ENCODE measurements at regions not wholly inside any gene's neighbourhood (a gene's known extent, or its start where the extent isn't known, plus 50 kb on each side); places are given as distances from the start of the nearest gene placed in this dataset.

GRCh38 chr16:13795131-13795530 lies 124.8 kb upstream of the ERCC4 start:
- no TSS peak for BruUV-seq (replicated peaks)
- Histone ChIP-seq H4K20me1 (replicated peaks; ENCODE audit: control insufficient read depth, extremely low read depth, insufficient read depth, low read length) (no peaks in the 10 kb centered on the region), H3K4me3 (replicated peaks in 1 of 3; ENCODE audit: insufficient read depth in 1 of 3, low read depth in 1 of 3, low read length in 3 of 3) (no peak overlapping the region), H3K79me2 (ENCODE audit: control insufficient read depth, insufficient read depth, low read length) (no peaks in the 10 kb centered on the region), H3K9me1 (replicated peaks; ENCODE audit: control insufficient read depth, extremely low read depth, insufficient read depth, low read length) (no peaks in the 10 kb centered on the region), H2AFZ (ENCODE audit: low read depth, low read length) (no peak overlapping the region), H3K9me3 (replicated peaks; ENCODE audit: control insufficient read depth, insufficient read depth, low read length) (no peaks in the 10 kb centered on the region), H3K27me3 (ENCODE audit: control insufficient read depth in 2 of 2, insufficient read depth in 2 of 2, low read length in 2 of 2) (no peaks in the 10 kb centered on the region), H3K9ac (replicated peaks; ENCODE audit: extremely low read depth, insufficient read depth, low read length) (no peak overlapping the region), H3K36me3 (ENCODE audit: control insufficient read depth in 2 of 2, extremely low read depth in 1 of 2, insufficient read depth in 2 of 2, low read length in 2 of 2) (no peaks in the 10 kb centered on the region), H3K4me1 (ENCODE audit: control insufficient read depth, extremely low read depth, insufficient read depth, low read length) (no peaks in the 10 kb centered on the region), H3K27ac (ENCODE audit: insufficient read depth, low read depth, low read length) (no peak overlapping the region), H3K4me2 (ENCODE audit: insufficient read depth, low read length) (no peak overlapping the region)
- DNase-seq (ENCODE audit: low read depth, low spot score) (no peak), FAIRE-seq (no peak)
- CTCF ChIA-PET = no interaction called here
- dilution Hi-C loops (cut with MboI; ENCODE audit: extremely low pct_ligation_motif_present, low sequenced_read_pairs) = no loop called here
- POLR2A ChIA-PET = no interaction called here
- intact Hi-C loops (cut with micrococcal nuclease) = no loop called here
- no peak for TF ChIP-seq JUN (IDR thresholded peaks at IDR 0.05; ENCODE audit: borderline replicate concordance, insufficient read depth, insufficient read length, low read depth)
- TF ChIP-seq MAX (IDR thresholded peaks at IDR 0.05; ENCODE audit: insufficient read depth, insufficient read length) = no peak
- no peak for TF ChIP-seq POLR2A (IDR thresholded peaks at IDR 0.05; ENCODE audit: low read depth, low read length)
- TF ChIP-seq FOS (IDR thresholded peaks at IDR 0.05; ENCODE audit: borderline replicate concordance, insufficient read depth, low read length) = no peak

DNA sequence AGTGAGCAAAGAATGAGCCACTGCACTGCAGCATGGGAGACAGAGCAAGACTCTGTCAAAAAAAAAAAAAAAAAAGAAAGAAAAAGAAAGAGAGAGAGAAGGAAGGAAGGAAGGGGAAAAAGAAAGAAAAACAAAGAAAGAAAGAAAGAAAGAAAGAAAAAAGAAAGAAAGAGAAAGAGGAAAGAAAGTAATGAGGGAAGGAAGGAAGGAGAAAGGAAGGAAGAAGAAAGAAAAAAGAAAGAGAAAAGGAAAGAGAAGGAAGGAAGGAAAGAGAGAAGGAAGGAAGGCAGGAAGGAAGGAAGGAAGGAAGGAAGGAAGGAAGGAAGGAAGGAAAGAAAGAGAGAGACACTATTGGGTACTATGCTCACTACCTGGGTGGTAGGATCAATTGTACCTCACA lies 122.2 kb upstream of the ERCC4 start:
- H3K4me3 ChIP-seq (replicated peaks in 1 of 3; ENCODE audit: insufficient read depth in 1 of 3, low read depth in 1 of 3, low read length in 3 of 3) = no peak overlapping the region
- H3K27me3 ChIP-seq (ENCODE audit: control insufficient read depth in 2 of 2, insufficient read depth in 2 of 2, low read length in 2 of 2) = no peaks in the 10 kb centered on the region
- TF ChIP-seq, protein P1, sequence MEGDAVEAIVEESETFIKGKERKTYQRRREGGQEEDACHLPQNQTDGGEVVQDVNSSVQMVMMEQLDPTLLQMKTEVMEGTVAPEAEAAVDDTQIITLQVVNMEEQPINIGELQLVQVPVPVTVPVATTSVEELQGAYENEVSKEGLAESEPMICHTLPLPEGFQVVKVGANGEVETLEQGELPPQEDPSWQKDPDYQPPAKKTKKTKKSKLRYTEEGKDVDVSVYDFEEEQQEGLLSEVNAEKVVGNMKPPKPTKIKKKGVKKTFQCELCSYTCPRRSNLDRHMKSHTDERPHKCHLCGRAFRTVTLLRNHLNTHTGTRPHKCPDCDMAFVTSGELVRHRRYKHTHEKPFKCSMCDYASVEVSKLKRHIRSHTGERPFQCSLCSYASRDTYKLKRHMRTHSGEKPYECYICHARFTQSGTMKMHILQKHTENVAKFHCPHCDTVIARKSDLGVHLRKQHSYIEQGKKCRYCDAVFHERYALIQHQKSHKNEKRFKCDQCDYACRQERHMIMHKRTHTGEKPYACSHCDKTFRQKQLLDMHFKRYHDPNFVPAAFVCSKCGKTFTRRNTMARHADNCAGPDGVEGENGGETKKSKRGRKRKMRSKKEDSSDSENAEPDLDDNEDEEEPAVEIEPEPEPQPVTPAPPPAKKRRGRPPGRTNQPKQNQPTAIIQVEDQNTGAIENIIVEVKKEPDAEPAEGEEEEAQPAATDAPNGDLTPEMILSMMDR (IDR thresholded peaks at IDR 0.05; ENCODE audit: extremely low read depth in 1 of 2, insufficient read depth in 1 of 2, low read depth in 1 of 2, low read length in 2 of 2) = no peak
- no peak for TF ChIP-seq JUN (IDR thresholded peaks at IDR 0.05; ENCODE audit: borderline replicate concordance, insufficient read depth, insufficient read length, low read depth)
- TF ChIP-seq POLR2A (IDR thresholded peaks at IDR 0.05; ENCODE audit: low read depth, low read length) = no peak
- no peak for TF ChIP-seq MAX (IDR thresholded peaks at IDR 0.05; ENCODE audit: insufficient read depth, insufficient read length)
- no peak for TF ChIP-seq GATA2 (IDR thresholded peaks at IDR 0.05; ENCODE audit: insufficient read depth, insufficient read length, low read depth, low read length)
- TF ChIP-seq FOS (IDR thresholded peaks at IDR 0.05; ENCODE audit: borderline replicate concordance, insufficient read depth, low read length) = no peak
- TF ChIP-seq POLR2AphosphoS5 (IDR thresholded peaks at IDR 0.05; ENCODE audit: insufficient read depth, low read depth, low read length) = no peak
- no peak for TF ChIP-seq MYC (IDR thresholded peaks at IDR 0.05; ENCODE audit: low read depth, low read length)
- TF ChIP-seq EZH2 (IDR thresholded peaks at IDR 0.05; ENCODE audit: borderline replicate concordance, low read depth, low read length, severe bottlenecking) = no peak
- H3K4me2 ChIP-seq (ENCODE audit: insufficient read depth, low read length) = no peak overlapping the region
- no peaks in the 10 kb centered on the region for H4K20me1 ChIP-seq (replicated peaks; ENCODE audit: control insufficient read depth, extremely low read depth, insufficient read depth, low read length)
- no peaks in the 10 kb centered on the region for H3K4me1 ChIP-seq (ENCODE audit: control insufficient read depth, extremely low read depth, insufficient read depth, low read length)
- dilution Hi-C loops (cut with MboI; ENCODE audit: extremely low pct_ligation_motif_present, low sequenced_read_pairs) = no loop called here
- H3K9me3 ChIP-seq (replicated peaks; ENCODE audit: control insufficient read depth, insufficient read depth, low read length) = peaks cover 2% of the 10 kb centered on the region
- CTCF ChIA-PET = no interaction called here
- no peak overlapping the region for H3K27ac ChIP-seq (ENCODE audit: insufficient read depth, low read depth, low read length)
- POLR2A ChIA-PET = no interaction called here
- intact Hi-C loops (cut with micrococcal nuclease) = no loop called here
- no peak for DNase-seq (ENCODE audit: low read depth, low spot score)
- H3K79me2 ChIP-seq (ENCODE audit: control insufficient read depth, insufficient read depth, low read length) = no peaks in the 10 kb centered on the region
- no peak overlapping the region for H3K9ac ChIP-seq (replicated peaks; ENCODE audit: extremely low read depth, insufficient read depth, low read length)
- FAIRE-seq = no peak
- no TSS peak for BruUV-seq (replicated peaks)
- H2AFZ ChIP-seq (ENCODE audit: low read depth, low read length) = no peak overlapping the region
- H3K36me3 ChIP-seq (ENCODE audit: control insufficient read depth in 2 of 2, extremely low read depth in 1 of 2, insufficient read depth in 2 of 2, low read length in 2 of 2) = no peaks in the 10 kb centered on the region
- H3K9me1 ChIP-seq (replicated peaks; ENCODE audit: control insufficient read depth, extremely low read depth, insufficient read depth, low read length) = no peaks in the 10 kb centered on the region

Data from endothelial cell of umbilical vein (primary cell).